K562 (cell line): ENCODE measurements at regions not wholly inside any gene's neighbourhood (a gene's known extent, or its start where the extent isn't known, plus 50 kb on each side); places are given as distances from the start of the nearest gene placed in this dataset.
A peak's percentile ranks its signal among the peaks of the same experiment; 100 is the strongest.

ENCODE experiments used
- ATAC-seq: fragments of 200-7000 bp; cut with Tn5 transposase; 3 replicates; pipeline ENCODE4 v1.9.1; 2020; ENCODE audit warnings: moderate library complexity
- BruUV-seq: library from RNA; stranded (reverse); fragments of 400-500 nt; replicated peaks from 2 replicates; lab custom pipeline; 2021; lab: Mats Ljungman, UMichigan
- CTCF ChIA-PET: fragments of 300-600 bp; formaldehyde crosslinking; extraction: SDS; loops from one replicate; lab custom pipeline; 2021; ENCODE audit warnings: low intra/inter-chr PET ratio; lab: Yijun Ruan, JAX
- POLR2A ChIA-PET: fragments of 300-600, 350-650 bp; sonication (Branson Sonifier 250); formaldehyde crosslinking; extraction: SDS; loops from one replicate; lab custom pipeline; 2021; ENCODE audit warnings: antibody characterized with exemption, inconsistent platforms; lab: Yijun Ruan, JAX
- DNase-seq, 4 experiments: peaks; one replicate each; pipeline versions ENCODE4 v3.0.0 to v3.0.0-alpha.2; 2011 to 2018; ENCODE audit warnings: low spot score in 3 of 4, mixed read lengths in 3 of 4; ENCODE audit errors: extremely low read depth in 1 of 4
- FAIRE-seq: peaks from 2 replicates; lab custom pipeline; 2011; peaks lifted over from hg19 to GRCh38; lab: Jason Lieb, UNC
- H2AFZ ChIP-seq: 2 replicates; pipeline ENCODE4 v1.6.0; 2011; ENCODE audit warnings: low read depth, low read length, control low read depth, inconsistent platforms
- H3K27ac ChIP-seq: fragments of 200-600 bp; 3 replicates; pipeline ENCODE4 v1.8.0; 2011; ENCODE audit warnings: low read depth, mild to moderate bottlenecking, control low read depth, inconsistent platforms, low read length, moderate library complexity, mixed read lengths; ENCODE audit errors: extremely low read depth
- H3K27me3 ChIP-seq, 2 experiments: fragments of 300-600 bp in 1 of 2; 2 replicates in 1 of 2; 3 replicates in 1 of 2; pipeline versions ENCODE4 v1.6.0 to v1.8.0; 2011; ENCODE audit warnings: inconsistent platforms in 2 of 2, low read length in 2 of 2, mild to moderate bottlenecking in 1 of 2, mixed read lengths in 1 of 2, moderate library complexity in 1 of 2; ENCODE audit not compliant: control insufficient read depth in 2 of 2, insufficient read depth in 2 of 2
- H3K36me3 ChIP-seq: fragments of 300-600 bp; 3 replicates; pipeline ENCODE4 v1.8.0; 2011; ENCODE audit warnings: mild to moderate bottlenecking, low read length, inconsistent platforms; ENCODE audit not compliant: control insufficient read depth, insufficient read depth
- H3K4me1 ChIP-seq, 2 experiments: fragments of 200-600 bp in 1 of 2; replicated peaks in 1 of 2; 2 replicates in 1 of 2; 3 replicates in 1 of 2; pipeline versions ENCODE4 v1.5.1 to v1.8.0; 2011; ENCODE audit warnings: inconsistent platforms in 2 of 2, low read length in 2 of 2, mild to moderate bottlenecking in 1 of 2, mixed read lengths in 1 of 2, moderate library complexity in 1 of 2; ENCODE audit not compliant: control insufficient read depth in 2 of 2, insufficient read depth in 2 of 2
- H3K4me2 ChIP-seq: 2 replicates; pipeline ENCODE4 v1.6.1; 2011; ENCODE audit warnings: low read length, control low read depth, inconsistent platforms, mixed read lengths; ENCODE audit not compliant: insufficient read depth
- H3K4me3 ChIP-seq: fragments of 200-600 bp; sonication (generic), shearing (Covaris generic); 2 replicates; pipeline ENCODE4 v1.5.1; 2016; ENCODE audit warnings: control low read depth, inconsistent platforms
- H3K79me2 ChIP-seq: fragments of 200-600 bp; 3 replicates; pipeline ENCODE4 v1.8.0; 2011; ENCODE audit warnings: low read length, inconsistent platforms; ENCODE audit not compliant: control insufficient read depth, insufficient read depth
- H3K9ac ChIP-seq, 2 experiments: 2 replicates each; pipeline versions ENCODE4 v1.6.0 to v1.6.1; 2011; ENCODE audit warnings: low read depth in 2 of 2, low read length in 2 of 2, control low read depth in 1 of 2, inconsistent platforms in 1 of 2, mild to moderate bottlenecking in 1 of 2, mixed read lengths in 1 of 2; ENCODE audit not compliant: insufficient read depth in 1 of 2
- H3K9me1 ChIP-seq: one replicate; pipeline ENCODE4 v1.6.0; 2011; ENCODE audit warnings: inconsistent platforms, mild to moderate bottlenecking, low read length, moderate library complexity; ENCODE audit not compliant: control insufficient read depth, insufficient read depth
- H3K9me3 ChIP-seq: replicated peaks from 2 replicates; pipeline ENCODE4 v1.5.1; 2011; ENCODE audit warnings: low read depth, low read length, inconsistent platforms; ENCODE audit not compliant: control insufficient read depth, insufficient read depth
- H4K20me1 ChIP-seq: replicated peaks from 2 replicates; pipeline ENCODE4 v1.6.1; 2011; ENCODE audit warnings: low read length, inconsistent platforms, mixed read lengths; ENCODE audit not compliant: control insufficient read depth, insufficient read depth
- FUS ChIP-seq: fragments of 200-400 bp; formaldehyde crosslinking; optimal IDR thresholded peaks from 2 replicates; pipeline ENCODE3; 2017; ENCODE audit warnings: low read depth, low read length
- SPI1 ChIP-seq: IDR thresholded peaks from 2 replicates; pipeline ENCODE4 v1.6.1; 2011; ENCODE audit warnings: low read depth, low read length, control low read depth, borderline replicate concordance
- ZC3H8 ChIP-seq: fragments of 450-650 bp; IDR thresholded peaks from 2 replicates; pipeline ENCODE4 v1.6.1; 2017
- ZFP36 ChIP-seq: fragments of 150-350 bp; IDR thresholded peaks from 2 replicates; pipeline ENCODE4 v1.6.1; 2018; ENCODE audit warnings: low read length, low read depth; ENCODE audit not compliant: partially characterized antibody
- ZNF253 ChIP-seq: fragments of 250-450 bp; sonication (Bioruptor Pico); conservative IDR thresholded peaks from 2 replicates; pipeline ENCODE4 v1.6.1; 2021; ENCODE audit warnings: mild to moderate bottlenecking
- ZNF561 ChIP-seq: fragments of 450-650 bp; formaldehyde crosslinking; conservative IDR thresholded peaks from 2 replicates; pipeline ENCODE4 v1.4.0; 2020; ENCODE audit warnings: mild to moderate bottlenecking, moderate library complexity
- WGBS: fragments of 100-300 bp; shearing (Covaris generic); methylation state at CpG from one replicate; pipeline ENCODE4 v1.1.6; 2016; ENCODE audit warnings: low coverage, mixed read lengths; ENCODE audit not compliant: insufficient coverage; ENCODE audit errors: missing lambda C conversion rate; 5-methylcytosine and 5-hydroxymethylcytosine counted together
- in situ Hi-C: fragments of 300-500 bp; cut with MboI; formaldehyde crosslinking; loops from 4 replicates; pipeline ENCODE4 v1.15.0; 2018; ENCODE audit warnings: inconsistent platforms, mixed read lengths
- intact Hi-C: fragments of 100-400 bp; cut with micrococcal nuclease; formaldehyde crosslinking; loops from 2 replicates; pipeline ENCODE4 v1.14.2; 2022
- TF ChIP-seq, protein P1 (sequence below): fragments of 450-650 bp; formaldehyde crosslinking; IDR thresholded peaks from 2 replicates; pipeline ENCODE4 v1.4.0; 2020; ENCODE audit warnings: mild to moderate bottlenecking, mixed read lengths
- TF ChIP-seq, protein P2 (sequence below): sonication (generic); formaldehyde crosslinking; IDR thresholded peaks from 2 replicates; pipeline ENCODE4 v1.5.0; 2020; ENCODE audit warnings: missing genetic modification reagents

DNA sequence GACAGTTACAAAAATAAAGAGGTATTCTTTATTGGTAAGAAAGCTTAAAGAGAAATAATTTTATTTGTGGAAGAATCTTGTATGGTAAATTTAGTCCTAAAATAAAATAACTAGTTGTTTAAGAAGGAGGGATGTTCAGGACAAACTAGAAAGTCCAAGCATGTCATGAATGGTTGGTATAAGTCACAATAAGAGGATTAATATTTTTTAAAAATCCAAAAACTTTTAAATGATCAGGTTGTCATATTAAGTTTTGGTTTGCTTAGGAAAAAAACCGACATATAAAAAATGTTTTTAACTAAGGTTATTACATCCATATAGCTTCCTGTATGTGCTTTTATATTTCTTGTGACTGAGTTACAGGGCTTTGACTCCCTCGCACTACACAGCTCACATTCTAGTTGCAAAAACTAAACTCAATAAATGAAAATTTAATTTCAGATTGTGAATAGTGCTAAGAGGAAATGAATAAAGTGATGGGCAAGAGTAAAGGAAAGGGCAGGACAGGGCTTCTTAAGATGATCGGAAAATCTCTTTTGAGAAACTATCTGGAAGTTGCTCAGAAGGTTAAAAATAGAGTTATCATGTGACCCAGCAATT is 80.7 kb upstream of the METAP2 start:
- H3K4me3 ChIP-seq, result no peak overlapping the region
- no peaks in the 10 kb centered on the region for H3K9me3 ChIP-seq
- no peaks in the 10 kb centered on the region for H3K79me2 ChIP-seq
- H3K4me2 ChIP-seq, result no peak overlapping the region
- ATAC-seq (no peak), FAIRE-seq (no peak), DNase-seq (no peak)
- ChIA-PET POLR2A (interaction anchor here (0.6 to 1.0 kb wide), 2 partner anchors 23 to 252 kb away, joined by 3 read pairs; no protein-coding TSS in a partner anchor), CTCF (no interaction called here)
- no peaks in the 10 kb centered on the region; a peak in 1 of 5 replicates for H3K4me1 ChIP-seq
- no peaks in the 10 kb centered on the region for H3K9me1 ChIP-seq
- H3K9ac ChIP-seq, result no peak overlapping the region
- in situ Hi-C loops (no loop called here), intact Hi-C loops (no loop called here)
- no peak overlapping the region for H3K27ac ChIP-seq
- WGBS, result 10% methylated on average over 3 of the region's 3 CpGs
- no peaks in the 10 kb centered on the region for H3K36me3 ChIP-seq
- no peak overlapping the region for H2AFZ ChIP-seq
- BruUV-seq, result no TSS peak
- TF ChIP-seq, protein P1, sequence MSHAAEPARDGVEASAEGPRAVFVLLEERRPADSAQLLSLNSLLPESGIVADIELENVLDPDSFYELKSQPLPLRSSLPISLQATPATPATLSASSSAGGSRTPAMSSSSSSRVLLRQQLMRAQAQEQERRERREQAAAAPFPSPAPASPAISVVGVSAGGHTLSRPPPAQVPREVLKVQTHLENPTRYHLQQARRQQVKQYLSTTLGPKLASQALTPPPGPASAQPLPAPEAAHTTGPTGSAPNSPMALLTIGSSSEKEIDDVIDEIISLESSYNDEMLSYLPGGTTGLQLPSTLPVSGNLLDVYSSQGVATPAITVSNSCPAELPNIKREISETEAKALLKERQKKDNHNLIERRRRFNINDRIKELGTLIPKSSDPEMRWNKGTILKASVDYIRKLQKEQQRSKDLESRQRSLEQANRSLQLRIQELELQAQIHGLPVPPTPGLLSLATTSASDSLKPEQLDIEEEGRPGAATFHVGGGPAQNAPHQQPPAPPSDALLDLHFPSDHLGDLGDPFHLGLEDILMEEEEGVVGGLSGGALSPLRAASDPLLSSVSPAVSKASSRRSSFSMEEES (CRISPR knock-in tag), result 0 out of 2 replicates have a peak, but pooled peaks have one; percentile 33
- TF ChIP-seq ZNF561 (CRISPR knock-in tag) (no peak), ZFP36 (peak; percentile 66)
- H3K27me3 ChIP-seq, result peaks cover 4 to 11% of the 10 kb centered on the region in 2 experiments; a peak in 3 of 5 replicates
- no peaks in the 10 kb centered on the region for H4K20me1 ChIP-seq

DNA sequence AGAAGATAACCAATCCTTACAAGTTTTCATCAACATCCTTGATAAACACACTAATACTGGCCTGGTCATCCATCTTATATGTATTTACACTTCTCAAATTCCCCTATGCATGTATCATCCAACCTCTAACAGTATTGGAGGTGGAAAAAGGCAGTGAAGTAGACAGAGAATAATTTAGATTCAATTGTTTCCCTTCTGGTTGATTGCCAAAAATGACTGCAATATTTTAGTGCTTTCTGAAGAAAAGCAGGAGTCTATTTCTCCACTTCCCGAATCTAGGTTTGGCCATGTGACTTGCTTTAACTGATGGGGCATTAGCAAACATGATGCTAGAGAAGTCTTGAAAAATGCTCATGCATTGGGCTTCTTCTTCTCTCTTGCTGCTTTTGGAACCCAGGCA is 78.3 kb upstream of the METAP2 start:
- intact Hi-C loops, result no loop called here
- BruUV-seq, result no TSS peak
- Histone ChIP-seq H3K79me2 (no peaks in the 10 kb centered on the region), H3K27ac (no peak overlapping the region), H4K20me1 (no peaks in the 10 kb centered on the region), H3K4me3 (no peak overlapping the region), H3K27me3 (peaks cover 4 to 15% of the 10 kb centered on the region in 2 experiments; a peak in 4 of 5 replicates)
- TF ChIP-seq, protein P2, sequence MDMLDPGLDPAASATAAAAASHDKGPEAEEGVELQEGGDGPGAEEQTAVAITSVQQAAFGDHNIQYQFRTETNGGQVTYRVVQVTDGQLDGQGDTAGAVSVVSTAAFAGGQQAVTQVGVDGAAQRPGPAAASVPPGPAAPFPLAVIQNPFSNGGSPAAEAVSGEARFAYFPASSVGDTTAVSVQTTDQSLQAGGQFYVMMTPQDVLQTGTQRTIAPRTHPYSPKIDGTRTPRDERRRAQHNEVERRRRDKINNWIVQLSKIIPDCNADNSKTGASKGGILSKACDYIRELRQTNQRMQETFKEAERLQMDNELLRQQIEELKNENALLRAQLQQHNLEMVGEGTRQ (CRISPR knock-in tag), result peak; percentile 12; the same call in 1 of the 2 replicates
- TF ChIP-seq ZC3H8 (no peak), ZNF253 (CRISPR knock-in tag) (no peak), SPI1 (0 out of 2 replicates have a peak, but pooled peaks have one; percentile 36), FUS (no peak)
- TF ChIP-seq, all 486 proteins: peak for 2
- no peaks in the 10 kb centered on the region for H3K9me3 ChIP-seq
- no peak for FAIRE-seq
- no peak for DNase-seq
- ChIA-PET CTCF (no interaction called here), POLR2A (no interaction called here)
- no peak overlapping the region for H3K9ac ChIP-seq
- H3K9me1 ChIP-seq, result no peaks in the 10 kb centered on the region
- H3K4me1 ChIP-seq, result no peaks in the 10 kb centered on the region
- in situ Hi-C loops, result no loop called here
- H2AFZ ChIP-seq, result no peak overlapping the region
- 0% methylated on average over 1 of the region's 1 CpG for WGBS
- H3K36me3 ChIP-seq, result no peaks in the 10 kb centered on the region
- ATAC-seq, result no peak
- no peak overlapping the region for H3K4me2 ChIP-seq
